OCI-LY1 (cell line): ENCODE measurements at regions not wholly inside any gene's neighbourhood (a gene's known extent, or its start where the extent isn't known, plus 50 kb on each side); places are given as distances from the start of the nearest gene placed in this dataset.

Source experiments
- EZH2 ChIP-seq: fragments of 200-600 bp; sonication (generic), shearing (Covaris generic); IDR thresholded peaks from 2 replicates; pipeline ENCODE4 v1.8.0; 2017; ENCODE audit warnings: borderline replicate concordance, mixed run types, mild to moderate bottlenecking, antibody characterized with exemption, low read length, moderate library complexity, mixed read lengths
- TF ChIP-seq, protein P1 (sequence below): fragments of 200-600 bp; sonication (generic), shearing (Covaris generic); IDR thresholded peaks from 2 replicates; pipeline ENCODE4 v1.5.1; 2017; ENCODE audit warnings: mild to moderate bottlenecking, antibody characterized with exemption, low read length, moderate library complexity, mixed read lengths

DNA sequence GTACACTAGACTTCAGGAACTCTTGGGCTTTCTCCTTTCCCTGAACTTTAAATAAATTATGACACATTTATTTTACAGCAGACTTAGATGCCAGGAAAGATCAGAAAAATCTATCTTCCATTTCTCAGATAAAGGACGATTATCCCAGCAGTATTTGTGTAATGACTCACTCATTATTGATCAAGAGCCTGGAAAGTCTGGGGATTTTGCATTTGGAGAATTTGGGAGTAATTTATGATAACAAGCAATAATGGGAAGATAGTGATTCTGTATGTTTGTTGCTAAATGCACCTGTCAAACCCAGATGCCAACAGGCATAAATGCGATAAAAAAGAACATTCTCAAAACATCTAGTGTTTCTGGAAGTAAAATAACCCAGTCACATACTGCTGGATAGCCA is 480.2 kb upstream of the ATP2B1 start:
- TF ChIP-seq, protein P1, sequence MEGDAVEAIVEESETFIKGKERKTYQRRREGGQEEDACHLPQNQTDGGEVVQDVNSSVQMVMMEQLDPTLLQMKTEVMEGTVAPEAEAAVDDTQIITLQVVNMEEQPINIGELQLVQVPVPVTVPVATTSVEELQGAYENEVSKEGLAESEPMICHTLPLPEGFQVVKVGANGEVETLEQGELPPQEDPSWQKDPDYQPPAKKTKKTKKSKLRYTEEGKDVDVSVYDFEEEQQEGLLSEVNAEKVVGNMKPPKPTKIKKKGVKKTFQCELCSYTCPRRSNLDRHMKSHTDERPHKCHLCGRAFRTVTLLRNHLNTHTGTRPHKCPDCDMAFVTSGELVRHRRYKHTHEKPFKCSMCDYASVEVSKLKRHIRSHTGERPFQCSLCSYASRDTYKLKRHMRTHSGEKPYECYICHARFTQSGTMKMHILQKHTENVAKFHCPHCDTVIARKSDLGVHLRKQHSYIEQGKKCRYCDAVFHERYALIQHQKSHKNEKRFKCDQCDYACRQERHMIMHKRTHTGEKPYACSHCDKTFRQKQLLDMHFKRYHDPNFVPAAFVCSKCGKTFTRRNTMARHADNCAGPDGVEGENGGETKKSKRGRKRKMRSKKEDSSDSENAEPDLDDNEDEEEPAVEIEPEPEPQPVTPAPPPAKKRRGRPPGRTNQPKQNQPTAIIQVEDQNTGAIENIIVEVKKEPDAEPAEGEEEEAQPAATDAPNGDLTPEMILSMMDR: no peak
- TF ChIP-seq EZH2: no peak
